LNCAP (cell line): ENCODE measurements at regions not wholly inside any gene's neighbourhood (a gene's known extent, or its start where the extent isn't known, plus 50 kb on each side); places are given as distances from the start of the nearest gene placed in this dataset.

Experiments used
- CTCF ChIP-seq: fragments of 450-650 bp; IDR thresholded peaks from 2 replicates; pipeline ENCODE4 v1.5.1; 2017; ENCODE audit warnings: mild to moderate bottlenecking

- TF ChIP-seq CTCF, result no peak
Measured at GRCh38 chr5:18959535-18959934, 1028.5 kb downstream of the CDH18 start.

GRCh38 chr5:18961234-18961633 is 1026.8 kb downstream of the CDH18 start:
- TF ChIP-seq CTCF, result no peak

- TF ChIP-seq CTCF, result no peak
Measured at GRCh38 chr5:18965893-18966292, 1022.1 kb downstream of the CDH18 start.

- no peak for TF ChIP-seq CTCF
Measured at GRCh38 chr5:18967637-18968036, 1020.4 kb downstream of the CDH18 start.

- no peak for TF ChIP-seq CTCF
Measured at GRCh38 chr5:18968966-18969365, 1019.0 kb downstream of the CDH18 start.

- TF ChIP-seq CTCF, result no peak
Measured at GRCh38 chr5:18970000-18970399, 1018.0 kb downstream of the CDH18 start.

- no peak for TF ChIP-seq CTCF
Measured at GRCh38 chr5:18972177-18972576, 1015.8 kb downstream of the CDH18 start.

- no peak for TF ChIP-seq CTCF
Measured at GRCh38 chr5:18975624-18976023, 1012.4 kb downstream of the CDH18 start.
